ENCODE measurements at regions not wholly inside any gene's neighbourhood (a gene's known extent, or its start where the extent isn't known, plus 50 kb on each side); places are given as distances from the start of the nearest gene placed in this dataset.
"Not testable (repeated sequence)": the region's sequence is repeated elsewhere in the genome, so short reads cannot be mapped to it uniquely, and the experiment has no call there.

DNA sequence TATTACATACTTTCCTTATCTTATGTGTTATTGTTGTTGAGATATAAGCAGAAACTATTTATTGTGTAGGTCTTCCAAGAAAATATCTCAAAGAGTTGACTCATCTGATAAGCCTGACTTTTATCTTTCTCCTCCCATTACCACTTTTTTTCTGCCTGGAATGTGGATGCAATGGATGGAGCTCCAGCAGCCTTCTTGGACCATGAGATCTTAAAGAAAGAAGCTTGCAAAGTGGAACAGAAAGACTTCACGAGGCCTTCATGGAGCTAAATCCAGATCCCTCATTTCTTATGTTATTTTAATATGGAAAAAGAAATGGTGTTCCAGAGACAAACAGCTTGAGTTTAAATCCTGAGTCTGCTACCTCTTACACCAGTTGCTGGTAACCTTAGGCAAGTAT is 237.6 kb upstream of the FOXF1 start:
- H3K4me1 ChIP-seq (ENCODE audit: control insufficient read depth, low read length): no peaks in the 10 kb centered on the region
- no peak overlapping the region for H3K27ac ChIP-seq (ENCODE audit: low read depth, low read length)
- H3K36me3 ChIP-seq (ENCODE audit: control insufficient read depth, low read length): no peaks in the 10 kb centered on the region
- no peaks in the 10 kb centered on the region for H3K27me3 ChIP-seq (ENCODE audit: control insufficient read depth, low read length)
- no peak overlapping the region for H3K4me2 ChIP-seq (ENCODE audit: low read length)
- no peaks in the 10 kb centered on the region for H4K20me1 ChIP-seq (ENCODE audit: control insufficient read depth, insufficient read depth, low read depth, low read length)
- no peaks in the 10 kb centered on the region for H3K9me3 ChIP-seq (ENCODE audit: control insufficient read depth, insufficient read depth, low read length)
- no peak overlapping the region for H3K4me3 ChIP-seq (ENCODE audit: low read length)
- H3F3A ChIP-seq (ENCODE audit: control insufficient read depth, insufficient read depth): no peaks in the 10 kb centered on the region
- no peaks in the 10 kb centered on the region for H3K79me2 ChIP-seq (ENCODE audit: control insufficient read depth, low read length)
- no peaks in the 10 kb centered on the region for H3K9me2 ChIP-seq (replicated peaks; ENCODE audit: control insufficient read depth, low read length)
- TF ChIP-seq CTCF (IDR thresholded peaks at IDR 0.05; ENCODE audit: low read depth, low read length, poor library complexity, severe bottlenecking) (no peak), EZH2phosphoT487 (IDR thresholded peaks at IDR 0.05; ENCODE audit: borderline replicate concordance, low read length) (no peak)

DNA sequence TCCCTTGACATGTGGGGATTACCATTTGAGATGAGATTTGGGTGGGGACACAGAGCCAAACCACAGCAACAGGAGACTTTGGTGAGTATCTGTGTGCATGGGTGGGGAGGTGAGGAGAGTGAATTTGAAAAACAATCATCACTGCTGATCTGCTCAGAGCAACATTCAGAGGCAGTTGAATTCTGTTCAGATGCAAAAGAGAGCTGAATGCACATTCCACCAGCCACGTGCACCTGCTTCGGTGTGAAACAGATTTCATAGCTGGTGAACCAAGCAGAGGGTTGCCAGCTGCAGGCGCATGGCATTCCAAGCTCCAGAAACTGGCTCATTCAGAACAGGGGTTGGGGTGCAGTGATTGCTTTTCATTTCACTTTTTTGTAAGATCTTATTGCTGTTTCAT is 233.1 kb upstream of the FOXF1 start:
- H3K79me2 ChIP-seq (ENCODE audit: control insufficient read depth, low read length): no peaks in the 10 kb centered on the region
- H3K9me2 ChIP-seq (replicated peaks; ENCODE audit: control insufficient read depth, low read length): no peaks in the 10 kb centered on the region
- no peaks in the 10 kb centered on the region for H3K27me3 ChIP-seq (ENCODE audit: control insufficient read depth, low read length)
- no peaks in the 10 kb centered on the region for H3K9me3 ChIP-seq (ENCODE audit: control insufficient read depth, insufficient read depth, low read length)
- no peaks in the 10 kb centered on the region for H3K36me3 ChIP-seq (ENCODE audit: control insufficient read depth, low read length)
- TF ChIP-seq CTCF (IDR thresholded peaks at IDR 0.05; ENCODE audit: low read depth, low read length, poor library complexity, severe bottlenecking) (no peak), EZH2phosphoT487 (IDR thresholded peaks at IDR 0.05; ENCODE audit: borderline replicate concordance, low read length) (no peak)
- H3K4me3 ChIP-seq (ENCODE audit: low read length): no peak overlapping the region
- no peaks in the 10 kb centered on the region for H3F3A ChIP-seq (ENCODE audit: control insufficient read depth, insufficient read depth)
- H3K4me2 ChIP-seq (ENCODE audit: low read length): no peak overlapping the region
- no peak overlapping the region for H3K27ac ChIP-seq (ENCODE audit: low read depth, low read length)
- no peaks in the 10 kb centered on the region for H3K4me1 ChIP-seq (ENCODE audit: control insufficient read depth, low read length)
- no peaks in the 10 kb centered on the region for H4K20me1 ChIP-seq (ENCODE audit: control insufficient read depth, insufficient read depth, low read depth, low read length)

GRCh38 chr16:86277859-86278258 is 232.5 kb upstream of the FOXF1 start:
- not testable (repeated sequence) for H3K9me3 ChIP-seq (ENCODE audit: control insufficient read depth, insufficient read depth, low read length); H4K20me1 ChIP-seq (ENCODE audit: control insufficient read depth, insufficient read depth, low read depth, low read length); H3K27ac ChIP-seq (ENCODE audit: low read depth, low read length); H3K9me2 ChIP-seq (replicated peaks; ENCODE audit: control insufficient read depth, low read length); H3K36me3 ChIP-seq (ENCODE audit: control insufficient read depth, low read length); H3K79me2 ChIP-seq (ENCODE audit: control insufficient read depth, low read length); H3K4me1 ChIP-seq (ENCODE audit: control insufficient read depth, low read length); H3K4me2 ChIP-seq (ENCODE audit: low read length); H3F3A ChIP-seq (ENCODE audit: control insufficient read depth, insufficient read depth); H3K4me3 ChIP-seq (ENCODE audit: low read length); H3K27me3 ChIP-seq (ENCODE audit: control insufficient read depth, low read length)

GRCh38 chr16:86281421-86281820 is 228.9 kb upstream of the FOXF1 start:
- no peaks in the 10 kb centered on the region for H3K9me3 ChIP-seq (ENCODE audit: control insufficient read depth, insufficient read depth, low read length)
- H3K4me2 ChIP-seq (ENCODE audit: low read length): no peak overlapping the region
- no peaks in the 10 kb centered on the region for H3K36me3 ChIP-seq (ENCODE audit: control insufficient read depth, low read length)
- H3K9me2 ChIP-seq (replicated peaks; ENCODE audit: control insufficient read depth, low read length): no peaks in the 10 kb centered on the region
- H4K20me1 ChIP-seq (ENCODE audit: control insufficient read depth, insufficient read depth, low read depth, low read length): no peaks in the 10 kb centered on the region
- no peaks in the 10 kb centered on the region for H3F3A ChIP-seq (ENCODE audit: control insufficient read depth, insufficient read depth)
- H3K4me1 ChIP-seq (ENCODE audit: control insufficient read depth, low read length): no peaks in the 10 kb centered on the region
- no peak overlapping the region for H3K27ac ChIP-seq (ENCODE audit: low read depth, low read length)
- no peak overlapping the region for H3K4me3 ChIP-seq (ENCODE audit: low read length)
- no peaks in the 10 kb centered on the region for H3K79me2 ChIP-seq (ENCODE audit: control insufficient read depth, low read length)
- H3K27me3 ChIP-seq (ENCODE audit: control insufficient read depth, low read length): no peaks in the 10 kb centered on the region
- no peak for TF ChIP-seq EZH2phosphoT487 (IDR thresholded peaks at IDR 0.05; ENCODE audit: borderline replicate concordance, low read length)

Measured in DOHH2 (cell line).